GM12892 (cell line): ENCODE measurements at regions not wholly inside any gene's neighbourhood (a gene's known extent, or its start where the extent isn't known, plus 50 kb on each side); places are given as distances from the start of the nearest gene placed in this dataset.
"Not testable (repeated sequence)": the region's sequence is repeated elsewhere in the genome, so short reads cannot be mapped to it uniquely, and the experiment has no call there.

ENCODE experiments used
- DNase-seq: peaks from one replicate; pipeline ENCODE4 v3.0.0; 2011; ENCODE audit not compliant: insufficient read length
- FAIRE-seq: peaks from 2 replicates; lab custom pipeline; 2011; peaks lifted over from hg19 to GRCh38; lab: Jason Lieb, UNC
- POLR2A ChIP-seq: IDR thresholded peaks from 2 replicates; pipeline ENCODE4 v1.6.1; 2011; ENCODE audit warnings: low read depth, low read length, control low read depth
- POLR2AphosphoS5 ChIP-seq: IDR thresholded peaks from 2 replicates; pipeline ENCODE4 v1.6.1; 2011; ENCODE audit warnings: low read depth, low read length, control low read depth
- TAF1 ChIP-seq: IDR thresholded peaks from 2 replicates; pipeline ENCODE4 v1.6.1; 2011; ENCODE audit warnings: low read depth, mild to moderate bottlenecking, control low read depth, low read length, borderline replicate concordance

GRCh38 chr10:29877793-29878491 is 181.4 kb downstream of the JCAD start:
- no peak for FAIRE-seq
- DNase-seq: no peak
- TF ChIP-seq POLR2A: no peak
- no peak for TF ChIP-seq POLR2AphosphoS5
- TF ChIP-seq TAF1: no peak

- FAIRE-seq (no peak), DNase-seq (no peak)
- TF ChIP-seq TAF1 (no peak), POLR2AphosphoS5 (no peak), POLR2A (no peak)
Observed at GRCh38 chr10:29876008-29876555, 183.3 kb downstream of the JCAD start.

DNA sequence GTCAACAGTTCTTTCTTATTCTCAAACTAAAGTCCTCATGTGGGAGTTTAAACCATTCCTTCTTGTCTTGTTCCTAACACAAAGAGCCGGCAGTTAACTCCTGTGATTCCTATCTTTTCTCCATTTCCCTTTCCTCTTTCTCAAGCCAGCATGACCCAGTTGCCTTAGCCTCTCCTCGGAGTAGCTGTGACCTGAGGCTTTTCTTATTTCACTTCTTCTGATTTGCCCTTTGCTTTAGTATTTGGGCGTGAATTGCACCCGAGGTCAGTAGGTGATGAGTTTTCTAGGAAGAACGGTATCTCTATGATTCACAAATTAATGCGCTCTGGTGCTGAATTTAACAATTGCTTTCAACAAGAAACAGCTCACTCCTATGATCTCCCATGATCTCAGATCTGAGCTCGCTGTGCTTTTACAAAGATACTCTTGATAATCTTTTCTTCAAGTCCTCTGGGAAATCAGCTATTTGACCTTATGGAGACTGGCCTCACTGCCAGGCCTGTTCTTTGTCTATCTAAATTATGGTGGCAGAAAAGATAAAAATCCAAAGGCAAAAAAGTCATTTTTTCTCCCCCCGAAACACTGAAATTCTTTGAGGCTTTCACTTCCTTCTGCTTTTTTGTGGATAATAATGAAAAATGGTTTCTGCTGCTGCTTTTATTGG is 184.6 kb downstream of the JCAD start:
- TF ChIP-seq POLR2A: no peak
- TF ChIP-seq TAF1: no peak
- no peak for TF ChIP-seq POLR2AphosphoS5
- FAIRE-seq (no peak), DNase-seq (no peak)

DNA sequence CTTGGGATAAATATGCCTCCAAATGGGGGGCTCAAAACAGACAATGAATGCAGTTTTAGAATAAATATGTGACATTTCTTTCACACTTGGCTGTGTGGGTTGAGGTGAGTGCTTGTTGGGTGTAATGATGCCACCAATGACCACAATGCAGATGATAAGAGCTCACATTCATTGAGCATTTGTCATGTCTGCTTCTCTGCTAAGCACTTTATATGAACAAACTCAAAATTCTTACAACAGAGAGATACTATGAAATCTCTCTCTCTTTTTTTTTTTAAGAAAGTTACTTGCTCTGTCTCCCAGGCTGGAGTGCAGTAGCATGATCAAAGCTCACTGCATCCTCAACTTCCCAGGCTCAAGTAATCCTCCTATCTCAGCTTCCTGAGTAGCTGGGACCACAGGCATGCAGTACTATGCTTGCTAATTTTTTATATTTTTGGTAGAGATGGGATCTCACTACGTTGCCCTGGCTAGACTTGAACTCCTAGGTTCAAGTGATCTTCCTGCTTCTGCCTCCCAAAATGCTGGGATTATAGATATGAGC is 185.4 kb downstream of the JCAD start:
- no peak for FAIRE-seq
- no peak for TF ChIP-seq POLR2AphosphoS5
- no peak for TF ChIP-seq TAF1
- TF ChIP-seq POLR2A: no peak
- DNase-seq: no peak

DNA sequence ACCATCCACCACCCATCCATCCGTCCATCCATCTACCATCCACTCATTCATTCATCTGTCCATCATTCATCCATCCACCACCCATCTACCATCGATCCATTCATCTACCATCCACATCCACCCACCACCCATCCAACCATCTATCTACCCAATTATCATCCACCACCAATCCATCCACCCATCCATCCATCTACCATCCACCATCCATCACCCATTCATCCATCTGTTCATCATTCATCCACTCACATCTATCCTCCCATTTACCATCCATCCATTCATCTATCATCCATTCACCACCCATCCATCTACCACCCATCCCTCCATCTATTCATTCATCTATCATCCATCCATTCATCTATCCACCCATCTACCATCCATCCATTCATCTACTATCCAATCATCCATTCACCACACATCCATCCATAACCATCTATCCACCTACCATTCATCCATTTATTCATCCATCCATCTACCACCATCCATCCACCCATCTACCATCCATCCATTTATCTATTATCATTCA is 188.8 kb downstream of the JCAD start:
- DNase-seq: no peak
- FAIRE-seq: no peak
- TF ChIP-seq POLR2AphosphoS5 (no peak), TAF1 (no peak)

- TF ChIP-seq POLR2AphosphoS5 (no peak), POLR2A (no peak), TAF1 (no peak)
- DNase-seq: no peak
- FAIRE-seq: no peak
Observed at GRCh38 chr10:29869593-29869992, 189.8 kb downstream of the JCAD start.

DNA sequence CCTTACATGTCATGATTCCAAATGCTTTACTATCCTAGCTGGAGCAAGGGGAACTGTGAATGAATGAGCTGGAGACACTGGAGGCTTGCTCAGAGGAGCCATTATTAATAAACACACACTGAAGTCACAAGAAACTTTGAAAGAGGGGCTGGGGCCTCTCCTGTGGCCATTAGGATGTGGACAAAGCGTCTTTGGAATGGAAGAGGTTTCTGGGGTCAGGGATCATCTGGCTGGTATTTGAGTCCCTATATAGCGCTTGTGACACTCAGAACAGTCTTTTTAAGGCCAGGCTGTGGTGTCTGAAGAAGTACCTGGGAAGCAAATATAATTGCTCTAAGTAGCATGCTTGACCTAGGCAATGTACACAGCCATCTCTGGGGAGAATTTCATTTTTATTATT is 193.0 kb downstream of the JCAD start:
- DNase-seq (no peak), FAIRE-seq (no peak)
- no peak for TF ChIP-seq POLR2AphosphoS5
- TF ChIP-seq POLR2A: no peak

DNA sequence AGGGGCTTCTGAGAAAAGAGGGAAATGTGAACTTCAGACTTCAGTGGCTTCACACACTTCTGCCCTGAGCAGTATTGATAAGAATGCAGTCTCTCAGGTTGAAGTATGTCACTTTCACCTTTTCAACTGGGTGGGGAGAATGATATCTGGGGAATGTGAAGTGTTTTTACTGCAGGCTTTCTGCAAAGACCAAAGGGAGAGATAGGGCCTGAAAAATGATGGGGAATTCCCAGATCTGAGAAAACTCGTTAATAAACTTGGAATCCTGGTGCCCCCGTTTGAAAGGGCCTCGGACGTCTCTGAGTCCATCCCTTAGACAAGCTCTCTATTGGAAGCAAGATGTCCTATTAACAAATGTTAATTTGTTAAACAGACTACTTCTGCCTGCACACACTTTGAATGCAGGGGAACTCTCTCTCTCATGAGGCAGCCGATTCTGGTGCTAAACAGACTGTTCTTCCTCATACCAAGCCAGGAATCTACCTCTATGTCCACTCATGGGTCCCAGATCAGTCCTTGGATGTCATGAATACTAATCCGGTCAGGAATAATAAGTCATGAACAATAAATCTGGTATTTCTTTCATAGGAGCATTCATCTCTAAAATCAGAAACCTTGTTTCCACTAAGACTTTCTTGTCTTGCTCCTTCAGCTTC is 193.6 kb downstream of the JCAD start:
- TF ChIP-seq POLR2AphosphoS5: no peak
- TF ChIP-seq POLR2A: no peak
- no peak for TF ChIP-seq TAF1
- DNase-seq (no peak), FAIRE-seq (no peak)

- DNase-seq: no peak
- TF ChIP-seq POLR2AphosphoS5 (no peak), POLR2A (no peak), TAF1 (no peak)
- no peak for FAIRE-seq
Observed at GRCh38 chr10:29862923-29863614, 196.3 kb downstream of the JCAD start.

- FAIRE-seq (no peak), DNase-seq (no peak)
- TF ChIP-seq POLR2A (no peak), TAF1 (no peak), POLR2AphosphoS5 (no peak)
Observed at GRCh38 chr10:29861811-29862505, 197.4 kb downstream of the JCAD start.

- not testable (repeated sequence) for FAIRE-seq, DNase-seq
Observed at GRCh38 chr10:29861231-29861630, 198.2 kb downstream of the JCAD start.

GRCh38 chr10:29860166-29860565 is 199.2 kb downstream of the JCAD start:
- no peak for DNase-seq
- TF ChIP-seq POLR2AphosphoS5: no peak
- no peak for TF ChIP-seq TAF1
- TF ChIP-seq POLR2A: no peak
- no peak for FAIRE-seq
